Fibroblast of skin of right biceps (primary cell): ENCODE measurements at regions not wholly inside any gene's neighbourhood (a gene's known extent, or its start where the extent isn't known, plus 50 kb on each side); places are given as distances from the start of the nearest gene placed in this dataset.

Source experiments
- DNase-seq: peaks from one replicate; pipeline ENCODE4 v3.0.0-alpha.2; 2013

DNA sequence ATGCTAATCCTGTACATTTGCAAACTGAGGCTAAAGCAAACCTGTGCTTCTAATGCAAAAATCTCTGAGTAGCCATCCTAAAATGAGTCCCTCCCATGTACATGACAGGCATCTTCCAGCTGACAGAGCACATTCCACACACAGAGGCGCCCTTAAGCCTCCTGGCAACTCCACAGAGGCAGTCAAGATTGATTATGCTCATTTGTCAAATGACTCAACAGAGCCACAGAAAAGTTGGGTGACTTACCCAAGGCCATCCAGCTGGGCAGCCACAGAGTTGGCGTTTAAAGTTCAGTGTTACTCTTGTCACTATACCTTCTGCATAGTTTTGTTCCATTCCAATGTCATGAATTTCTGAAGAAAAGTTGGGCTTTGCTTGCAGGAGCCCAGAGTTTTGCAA is 394.6 kb upstream of the FGF13 start:
- peak; percentile 75 for DNase-seq

DNA sequence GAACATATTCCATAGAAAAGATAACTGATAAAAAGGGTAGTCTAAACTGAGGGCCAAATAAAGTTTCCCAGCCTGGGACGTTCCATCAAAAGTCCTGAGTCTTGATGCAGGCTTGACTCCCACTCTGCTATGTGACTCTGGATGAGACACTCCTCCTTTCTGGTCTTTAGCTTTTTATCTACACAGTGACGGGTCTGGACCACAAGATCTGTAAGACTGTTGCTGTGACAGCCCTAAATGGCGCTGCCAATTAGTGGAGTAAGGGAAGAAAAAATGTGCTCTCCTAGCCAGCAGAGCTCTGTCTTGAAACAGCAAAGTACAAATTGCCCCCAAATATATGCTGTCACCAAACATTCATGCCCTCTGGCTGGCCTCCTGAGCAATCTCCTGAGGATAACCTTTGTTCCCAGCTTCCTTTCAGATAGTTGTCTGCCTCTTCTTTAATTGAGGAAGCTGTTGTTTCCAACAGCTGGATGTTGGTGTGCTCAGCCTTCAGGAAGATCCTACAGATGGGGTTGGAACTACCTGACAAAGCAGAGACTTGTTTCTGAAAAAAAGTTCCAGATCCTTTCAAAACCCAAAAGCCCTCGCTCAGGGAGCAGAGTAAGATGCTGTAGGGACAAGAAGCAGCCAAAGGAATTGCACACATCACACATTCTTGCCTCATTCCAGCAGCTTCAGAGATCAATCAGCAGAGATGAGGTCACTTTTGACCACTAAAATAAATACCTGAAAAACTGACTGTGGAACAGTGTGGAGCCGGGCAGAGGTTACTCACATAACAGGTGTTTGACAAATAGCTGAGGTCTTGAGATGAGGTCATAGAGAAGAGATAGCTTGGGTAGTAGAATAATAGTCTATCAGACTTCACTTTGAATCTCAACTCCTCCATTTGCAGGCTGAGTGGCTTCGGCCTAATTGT is 383.4 kb upstream of the FGF13 start:
- DNase-seq: peak; percentile 10

DNA sequence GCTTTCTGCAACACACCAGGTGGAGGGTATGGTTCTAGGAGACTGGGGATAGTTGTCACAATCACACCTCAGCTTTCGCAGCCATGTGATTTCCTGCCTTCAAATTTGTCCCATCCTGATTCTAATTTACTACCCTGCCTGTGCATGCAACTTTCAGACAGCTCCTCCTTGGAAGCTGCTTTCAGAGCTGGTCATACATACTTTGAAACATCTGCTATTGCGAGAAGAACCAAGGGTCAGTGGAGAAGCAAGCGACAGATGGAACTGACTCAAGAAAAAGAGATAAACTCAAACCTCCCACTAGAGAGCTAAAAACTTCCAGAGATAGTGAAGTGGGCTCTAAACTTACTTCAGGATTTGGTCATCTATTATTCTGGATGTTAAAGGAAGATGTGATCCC is 381.7 kb upstream of the FGF13 start:
- DNase-seq: no peak

- DNase-seq: no peak
Measured at GRCh38 chrX:139091878-139092277, 380.4 kb upstream of the FGF13 start.

GRCh38 chrX:139091066-139091465 is 379.5 kb upstream of the FGF13 start:
- peak; percentile 4 for DNase-seq

GRCh38 chrX:139086246-139086645 is 374.7 kb upstream of the FGF13 start:
- DNase-seq: no peak

- DNase-seq: no peak
Measured at GRCh38 chrX:139085404-139085803, 373.9 kb upstream of the FGF13 start.

GRCh38 chrX:139083191-139083590 is 371.7 kb upstream of the FGF13 start:
- no peak for DNase-seq

DNA sequence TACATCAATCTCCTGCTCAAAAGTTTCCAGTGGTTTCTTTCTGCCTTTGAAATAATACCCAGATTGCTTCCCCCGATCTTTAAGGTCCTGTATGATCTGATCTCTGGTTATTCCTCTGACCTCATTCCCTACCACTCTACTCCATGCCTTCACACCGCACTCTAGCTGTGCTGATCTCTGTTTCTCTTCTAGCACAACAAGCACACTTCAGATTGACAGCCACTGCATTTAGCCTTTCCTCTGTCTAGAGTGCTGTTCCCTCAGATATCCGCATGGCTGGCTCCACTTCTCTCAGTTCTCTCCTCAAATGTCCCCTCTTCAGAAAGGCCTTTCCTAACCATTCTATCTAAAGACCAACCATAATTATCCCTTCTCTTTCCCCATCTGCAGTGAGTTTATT is 370.4 kb upstream of the FGF13 start:
- no peak for DNase-seq

DNA sequence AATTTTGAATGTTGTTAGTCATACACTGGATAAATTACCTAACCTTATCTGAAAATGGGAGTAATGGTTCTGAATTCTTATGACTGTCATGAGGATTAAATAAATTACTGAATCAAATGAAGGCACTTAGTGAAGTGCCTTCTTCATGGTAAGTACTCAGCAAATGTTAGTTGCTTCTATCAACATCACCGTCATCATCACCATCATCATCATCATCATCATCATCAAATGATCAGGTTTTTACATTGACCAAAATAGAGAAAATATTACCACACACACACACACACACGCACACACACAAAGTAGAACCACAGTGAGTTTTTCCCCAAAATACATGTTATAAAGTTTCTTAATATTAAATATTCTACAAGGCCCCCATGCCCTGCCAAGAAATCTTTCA is 368.3 kb upstream of the FGF13 start:
- no peak for DNase-seq

GRCh38 chrX:139078761-139079280 is 367.3 kb upstream of the FGF13 start:
- DNase-seq: no peak

- DNase-seq: no peak
Measured at GRCh38 chrX:139078342-139078741, 366.8 kb upstream of the FGF13 start.

- DNase-seq: peak; percentile 27
Measured at GRCh38 chrX:139077281-139078250, 366.0 kb upstream of the FGF13 start.

- no peak for DNase-seq
Measured at GRCh38 chrX:139063364-139063763, 351.8 kb upstream of the FGF13 start.

GRCh38 chrX:139058831-139059495 is 347.4 kb upstream of the FGF13 start:
- peak; percentile 29 for DNase-seq

DNA sequence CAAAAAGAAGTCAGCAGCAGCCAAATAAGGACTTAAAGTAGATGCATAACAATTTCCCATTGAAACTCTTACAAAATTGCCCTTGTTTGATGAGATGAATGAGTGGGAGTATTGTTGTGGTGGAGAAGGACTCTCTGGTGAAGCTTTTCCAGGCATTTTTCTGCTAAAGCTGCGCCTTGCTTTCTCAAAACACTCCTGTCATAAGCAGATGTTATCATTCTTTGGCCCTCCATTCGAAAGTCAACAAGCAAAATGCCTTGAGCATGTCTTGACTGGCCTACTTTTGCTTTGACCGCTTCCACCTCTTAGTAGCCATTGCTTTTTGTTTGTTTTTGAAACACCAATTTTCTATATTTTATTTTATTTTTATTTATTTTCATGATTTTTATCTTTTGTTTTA is 340.9 kb upstream of the FGF13 start:
- no peak for DNase-seq

DNA sequence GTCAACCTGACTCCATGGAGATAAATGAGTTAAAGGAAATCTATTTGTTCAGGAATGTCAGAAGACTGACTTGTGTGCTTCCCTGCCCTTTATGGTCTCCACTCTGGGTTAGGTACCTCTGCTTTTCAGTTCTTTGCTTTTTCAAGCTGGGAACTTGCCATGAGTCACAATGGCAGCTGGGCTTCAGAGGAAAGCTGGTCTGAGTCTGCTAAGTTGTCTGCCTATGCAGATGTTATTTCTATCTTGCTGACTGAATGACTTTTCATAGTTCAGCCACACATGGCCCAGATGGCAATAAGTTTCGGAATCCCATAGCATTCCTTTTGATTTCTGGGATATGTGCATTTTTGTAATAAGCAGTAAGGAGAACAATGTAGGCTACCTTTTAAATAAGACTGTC is 337.9 kb upstream of the FGF13 start:
- DNase-seq: no peak

- no peak for DNase-seq
Measured at GRCh38 chrX:139044680-139045079, 333.2 kb upstream of the FGF13 start.

DNA sequence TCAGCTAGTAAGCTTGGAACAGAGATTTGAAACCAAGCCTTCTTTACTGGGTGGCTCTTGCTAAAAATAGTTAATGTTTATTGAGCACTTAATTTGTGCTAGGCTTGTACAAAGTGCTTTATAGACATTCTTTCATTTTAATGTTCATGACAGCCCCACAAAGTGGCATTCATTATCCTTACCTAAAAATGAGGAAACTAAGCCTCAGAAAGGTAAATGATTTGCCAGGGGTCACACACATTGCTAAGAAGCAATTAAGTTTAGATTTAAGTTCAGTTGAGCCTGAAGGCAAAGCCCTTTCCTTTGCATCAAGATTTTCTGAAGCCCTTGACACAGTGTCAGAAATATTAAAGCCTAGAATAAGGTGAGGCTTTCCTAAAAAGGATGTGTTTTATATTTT is 327.5 kb upstream of the FGF13 start:
- DNase-seq: no peak

GRCh38 chrX:139026811-139027210 is 315.3 kb upstream of the FGF13 start:
- no peak for DNase-seq

- no peak for DNase-seq
Measured at GRCh38 chrX:139026406-139026805, 314.9 kb upstream of the FGF13 start.

DNA sequence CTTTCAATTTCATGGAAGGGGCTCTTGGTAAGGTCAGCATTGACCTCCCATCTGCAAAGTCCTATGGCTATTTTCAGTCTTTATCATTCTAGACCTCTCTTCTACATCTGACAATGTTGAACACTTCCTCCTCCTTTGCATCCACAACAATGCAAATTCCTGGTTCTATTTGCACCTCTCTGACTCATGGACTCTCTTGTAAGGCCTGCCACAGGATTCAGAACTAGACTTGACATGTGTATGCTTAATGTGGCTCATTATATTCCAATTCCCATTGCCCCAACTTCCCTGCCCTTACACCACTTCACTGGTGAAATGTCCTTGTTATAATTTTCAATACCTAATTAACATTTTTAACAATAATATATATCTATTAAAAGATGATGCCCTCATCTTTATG is 314.3 kb upstream of the FGF13 start:
- DNase-seq: no peak

DNA sequence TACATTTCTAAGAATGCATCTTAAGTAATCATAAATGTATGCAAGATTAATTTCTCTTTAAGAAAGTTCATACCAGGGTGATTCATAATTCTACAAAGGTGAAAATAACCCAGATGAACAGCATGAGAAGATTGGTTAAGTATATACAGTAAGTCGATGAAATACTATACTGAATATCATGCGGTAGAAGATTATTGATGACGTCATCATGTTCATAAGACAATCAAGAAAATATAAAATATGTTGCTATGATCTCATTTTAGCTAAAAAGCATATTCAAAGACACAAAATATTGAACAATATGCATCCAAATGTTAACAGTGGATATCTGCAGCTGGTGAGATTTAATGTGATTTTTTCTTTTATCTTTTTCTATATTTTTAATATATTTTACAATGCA is 312.0 kb upstream of the FGF13 start:
- DNase-seq: no peak
